Erythroblast (primary cell): ENCODE measurements at regions not wholly inside any gene's neighbourhood (a gene's known extent, or its start where the extent isn't known, plus 50 kb on each side); places are given as distances from the start of the nearest gene placed in this dataset.

ENCODE experiments used
- GATA1 ChIP-seq: IDR thresholded peaks from 2 replicates; pipeline ENCODE4 v1.6.1; 2011; ENCODE audit warnings: low read depth, mild to moderate bottlenecking, control low read depth, low read length, moderate library complexity
- POLR2A ChIP-seq: IDR thresholded peaks from 2 replicates; pipeline ENCODE4 v1.6.1; 2011; ENCODE audit warnings: mild to moderate bottlenecking, low read length

DNA sequence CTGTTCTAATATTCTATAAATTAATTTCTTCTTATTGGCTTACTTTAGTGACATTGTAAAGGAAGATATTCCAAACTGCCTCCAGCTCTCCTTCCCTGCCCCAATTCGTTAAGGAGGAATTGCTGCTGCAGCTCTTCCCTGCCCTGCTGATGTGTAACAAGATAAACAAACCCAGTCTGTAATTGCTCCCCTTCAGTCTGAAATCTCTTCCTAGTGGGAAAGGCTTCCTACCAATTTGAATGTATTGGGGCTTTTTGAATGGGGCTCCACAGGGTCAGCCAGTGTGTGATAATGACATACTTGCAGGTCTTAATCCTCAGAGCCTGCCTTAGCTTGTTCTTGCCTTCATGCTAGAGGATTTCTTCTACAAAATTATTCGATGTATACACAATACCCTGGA lies 849.9 kb upstream of the GHITM start:
- TF ChIP-seq POLR2A, result no peak
- TF ChIP-seq GATA1, result no peak
